IMR-90 (cell line): ENCODE measurements at regions not wholly inside any gene's neighbourhood (a gene's known extent, or its start where the extent isn't known, plus 50 kb on each side); places are given as distances from the start of the nearest gene placed in this dataset.

Source experiments
- ATAC-seq: fragments of 200-7000 bp; cut with Tn5 transposase; 2 replicates; pipeline ENCODE4 v1.9.1; 2020; ENCODE audit warnings: low read depth, mild to moderate bottlenecking, moderate library complexity
- BruUV-seq: library from RNA; stranded (reverse); fragments of 400-500 nt; replicated peaks from 2 replicates; lab custom pipeline; 2021; lab: Mats Ljungman, UMichigan
- CTCF ChIA-PET: fragments of 300-600 bp; formaldehyde crosslinking; extraction: SDS; loops from one replicate; lab custom pipeline; 2021; ENCODE audit warnings: antibody characterized with exemption; lab: Yijun Ruan, JAX
- POLR2A ChIA-PET: fragments of 300-600 bp; sonication (Branson Sonifier 250); formaldehyde crosslinking; loops from one replicate; lab custom pipeline; 2022; ENCODE audit warnings: antibody characterized with exemption; ENCODE audit not compliant: unreplicated experiment; lab: Charles Lee
- DNase-seq: peaks from one replicate; pipeline ENCODE4 v3.0.0; 2013
- H2AFZ ChIP-seq: replicated peaks from 2 replicates; pipeline ENCODE3; 2013; ENCODE audit warnings: low read length, mild to moderate bottlenecking; ENCODE audit not compliant: poor library complexity
- H2AK5ac ChIP-seq: 2 replicates; pipeline ENCODE4 v1.6.1; 2013; ENCODE audit warnings: low read depth, low read length, inconsistent platforms
- H2AK9ac ChIP-seq: replicated peaks from 2 replicates; pipeline ENCODE3; 2013; ENCODE audit warnings: mild to moderate bottlenecking, low read depth, low read length, moderate library complexity; ENCODE audit not compliant: poor library complexity
- H2BK120ac ChIP-seq: 2 replicates; pipeline ENCODE4 v1.6.1; 2013; ENCODE audit warnings: low read depth, low read length, inconsistent platforms
- H2BK15ac ChIP-seq: 3 replicates; pipeline ENCODE4 v1.6.1; 2013; ENCODE audit warnings: low read depth, low read length, inconsistent platforms
- H2BK20ac ChIP-seq: 2 replicates; pipeline ENCODE4 v1.6.1; 2013; ENCODE audit warnings: low read depth, mild to moderate bottlenecking, inconsistent platforms, low read length, moderate library complexity
- H2BK5ac ChIP-seq: 2 replicates; pipeline ENCODE4 v1.6.1; 2013; ENCODE audit warnings: mild to moderate bottlenecking, low read depth, low read length, inconsistent platforms; ENCODE audit not compliant: poor library complexity, severe bottlenecking
- H3K14ac ChIP-seq: replicated peaks from 2 replicates; pipeline ENCODE4 v1.6.1; 2013; ENCODE audit warnings: low read depth, low read length, inconsistent platforms
- H3K18ac ChIP-seq: 2 replicates; pipeline ENCODE4 v1.6.1; 2013; ENCODE audit warnings: low read depth, low read length, control low read depth
- H3K23ac ChIP-seq: 2 replicates; pipeline ENCODE4 v1.6.1; 2013; ENCODE audit warnings: low read depth, low read length, inconsistent platforms
- H3K27ac ChIP-seq: 2 replicates; pipeline ENCODE4 v1.5.1; 2013; ENCODE audit warnings: mild to moderate bottlenecking, control low read depth, low read length; ENCODE audit not compliant: insufficient read depth
- H3K27me3 ChIP-seq: 2 replicates; pipeline ENCODE4 v1.6.1; 2013; ENCODE audit warnings: low read length; ENCODE audit not compliant: control insufficient read depth, insufficient read depth
- H3K36me3 ChIP-seq: 2 replicates; pipeline ENCODE4 v1.6.1; 2013; ENCODE audit warnings: low read length, mixed read lengths; ENCODE audit not compliant: control insufficient read depth, insufficient read depth
- H3K4ac ChIP-seq: 2 replicates; pipeline ENCODE4 v1.6.1; 2013; ENCODE audit warnings: low read depth, low read length, inconsistent platforms
- H3K4me1 ChIP-seq: 2 replicates; pipeline ENCODE4 v1.6.1; 2013; ENCODE audit warnings: low read length, mixed read lengths; ENCODE audit not compliant: control insufficient read depth, insufficient read depth
- H3K4me2 ChIP-seq: 2 replicates; pipeline ENCODE4 v1.6.1; 2013; ENCODE audit warnings: low read depth, mild to moderate bottlenecking, control low read depth, low read length, moderate library complexity
- H3K4me3 ChIP-seq: 2 replicates; pipeline ENCODE4 v1.5.1; 2013; ENCODE audit warnings: low read depth, mild to moderate bottlenecking, control low read depth, low read length, moderate library complexity; ENCODE audit not compliant: insufficient read depth
- H3K56ac ChIP-seq: 2 replicates; pipeline ENCODE4 v1.6.1; 2013; ENCODE audit warnings: low read length, inconsistent platforms; ENCODE audit not compliant: insufficient read depth; ENCODE audit errors: extremely low read depth
- H3K79me1 ChIP-seq, 2 experiments: 2 replicates each; pipeline ENCODE4 v1.6.1; 2013; ENCODE audit warnings: low read length in 2 of 2, inconsistent platforms in 1 of 2, low read depth in 1 of 2
- H3K9ac ChIP-seq: 2 replicates; pipeline ENCODE4 v1.6.1; 2013; ENCODE audit warnings: low read depth, low read length, control low read depth
- H3K9me1 ChIP-seq: 2 replicates; pipeline ENCODE4 v1.6.1; 2013; ENCODE audit warnings: low read length, inconsistent platforms; ENCODE audit not compliant: insufficient read depth
- H3K9me3 ChIP-seq: 2 replicates; pipeline ENCODE4 v1.6.1; 2013; ENCODE audit warnings: low read length; ENCODE audit not compliant: control insufficient read depth, insufficient read depth
- H4K20me1 ChIP-seq: 2 replicates; pipeline ENCODE4 v1.6.1; 2013; ENCODE audit warnings: low read length, inconsistent platforms; ENCODE audit not compliant: insufficient read depth
- H4K5ac ChIP-seq: 2 replicates; pipeline ENCODE4 v1.6.1; 2013; ENCODE audit warnings: mild to moderate bottlenecking, low read depth, low read length, control low read depth
- H4K8ac ChIP-seq, 2 experiments: 2 replicates each; pipeline ENCODE4 v1.6.1; 2013; ENCODE audit warnings: low read depth in 2 of 2, low read length in 2 of 2, control low read depth in 1 of 2, inconsistent platforms in 1 of 2
- H4K91ac ChIP-seq: 2 replicates; pipeline ENCODE4 v1.6.1; 2013; ENCODE audit warnings: low read depth, low read length, inconsistent platforms; ENCODE audit not compliant: insufficient read depth
- BHLHE40 ChIP-seq: fragments of 150-350 bp; IDR thresholded peaks from 2 replicates; pipeline ENCODE4 v1.6.1; 2016; ENCODE audit warnings: mild to moderate bottlenecking, low read depth, low read length
- CEBPB ChIP-seq: IDR thresholded peaks from 2 replicates; pipeline ENCODE4 v1.6.1; 2012; ENCODE audit warnings: low read depth, low read length, improper control_type of control experiment
- CHD1 ChIP-seq: IDR thresholded peaks from 2 replicates; pipeline ENCODE4 v1.6.1; 2012; ENCODE audit warnings: low read depth, low read length, improper control_type of control experiment
- CTCF ChIP-seq: conservative IDR thresholded peaks from 2 replicates; pipeline ENCODE4 v1.5.1; 2012; ENCODE audit warnings: mild to moderate bottlenecking, low read depth, low read length, improper control_type of control experiment
- ELK1 ChIP-seq: fragments of 150-350 bp; IDR thresholded peaks from 2 replicates; pipeline ENCODE4 v1.6.1; 2016; ENCODE audit warnings: low read depth, mild to moderate bottlenecking, low read length, moderate library complexity, borderline replicate concordance
- FOS ChIP-seq: fragments of 150-350 bp; IDR thresholded peaks from 2 replicates; pipeline ENCODE4 v1.6.1; 2016; ENCODE audit warnings: low read depth, low read length
- MAFK ChIP-seq: IDR thresholded peaks from 2 replicates; pipeline ENCODE4 v1.6.1; 2012; ENCODE audit warnings: low read depth, low read length, improper control_type of control experiment
- MAZ ChIP-seq: IDR thresholded peaks from 2 replicates; pipeline ENCODE4 v1.6.1; 2012; ENCODE audit warnings: low read depth, mild to moderate bottlenecking, low read length, improper control_type of control experiment, moderate library complexity, borderline replicate concordance
- MXI1 ChIP-seq: IDR thresholded peaks from 2 replicates; pipeline ENCODE4 v1.6.1; 2012; ENCODE audit warnings: low read depth, mild to moderate bottlenecking, low read length, moderate library complexity, borderline replicate concordance
- NFE2L2 ChIP-seq: fragments of 150-350 bp; IDR thresholded peaks from 2 replicates; pipeline ENCODE4 v1.6.1; 2016; ENCODE audit warnings: low read depth, mild to moderate bottlenecking, low read length
- POLR2A ChIP-seq: IDR thresholded peaks from 2 replicates; pipeline ENCODE4 v1.6.1; 2012; ENCODE audit warnings: mild to moderate bottlenecking, low read depth, low read length
- RAD21 ChIP-seq: IDR thresholded peaks from 2 replicates; pipeline ENCODE4 v1.6.1; 2012; ENCODE audit warnings: low read length, improper control_type of control experiment
- RCOR1 ChIP-seq: IDR thresholded peaks from 2 replicates; pipeline ENCODE4 v1.6.1; 2012; ENCODE audit warnings: mild to moderate bottlenecking, low read length, improper control_type of control experiment; ENCODE audit not compliant: insufficient replicate concordance
- RFX5 ChIP-seq: IDR thresholded peaks from 2 replicates; pipeline ENCODE4 v1.8.0; 2012; ENCODE audit warnings: low read depth, mild to moderate bottlenecking, low read length, moderate library complexity
- SMC3 ChIP-seq: fragments of 150-350 bp; IDR thresholded peaks from 2 replicates; pipeline ENCODE4 v1.6.1; 2016; ENCODE audit warnings: low read depth, mild to moderate bottlenecking, antibody characterized with exemption, low read length, moderate library complexity
- USF2 ChIP-seq: fragments of 150-350 bp; IDR thresholded peaks from 2 replicates; pipeline ENCODE4 v1.6.1; 2017; ENCODE audit warnings: mild to moderate bottlenecking, antibody characterized with exemption, low read length, low read depth
- whole genome bisulfite sequencing, 2 experiments: methylation state at CpG; one replicate each; pipeline versions ENCODE4 v1.1.5 to v1.1.7; 2013; ENCODE audit warnings: missing lambda C conversion rate in 2 of 2; ENCODE audit not compliant: insufficient read length in 1 of 2; ENCODE audit errors: extremely low coverage in 2 of 2; 5-methylcytosine and 5-hydroxymethylcytosine counted together
- dilution Hi-C: fragments of 300-500 bp; cut with HindIII; formaldehyde crosslinking; loops from one replicate; pipeline ENCODE4 v1.14.3; 2018; ENCODE audit warnings: low sequenced_read_pairs; ENCODE audit not compliant: unreplicated experiment
- in situ Hi-C: fragments of 300-500 bp; cut with MboI; formaldehyde crosslinking; loops from 3 replicates; pipeline ENCODE4 v1.14.3; 2019; ENCODE audit warnings: low sequenced_read_pairs, inconsistent platforms, mixed read lengths
- intact Hi-C: fragments of 100-400 bp; cut with micrococcal nuclease; formaldehyde crosslinking; loops from 2 replicates; pipeline ENCODE4 v1.10.0; 2022

- Histone ChIP-seq H3K79me1 (no peaks in the 10 kb centered on the region), H2BK15ac (no peak overlapping the region), H2AFZ (no peak overlapping the region), H2AK9ac (no peak overlapping the region), H3K4ac (no peak overlapping the region), H3K9ac (no peak overlapping the region), H4K8ac (no peak overlapping the region), H4K5ac (no peak overlapping the region), H3K23ac (no peak overlapping the region), H3K4me1 (no peaks in the 10 kb centered on the region), H2BK20ac (no peak overlapping the region), H2BK5ac (no peak overlapping the region), H3K9me1 (no peaks in the 10 kb centered on the region), H3K14ac (no peak overlapping the region), H4K20me1 (no peaks in the 10 kb centered on the region), H3K27ac (no peak overlapping the region), H2AK5ac (no peak overlapping the region), H4K91ac (no peak overlapping the region), H2BK120ac (no peak overlapping the region), H3K18ac (no peak overlapping the region), H3K9me3 (peaks cover 5% of the 10 kb centered on the region), H3K4me2 (no peak overlapping the region), H3K27me3 (no peaks in the 10 kb centered on the region), H3K56ac (no peak overlapping the region), H3K36me3 (no peaks in the 10 kb centered on the region), H3K4me3 (no peak overlapping the region)
- no peak for DNase-seq
- in situ Hi-C loops (no loop called here), dilution Hi-C loops (no loop called here), intact Hi-C loops (no loop called here)
- TF ChIP-seq ELK1 (no peak), SMC3 (no peak), FOS (no peak), CHD1 (no peak), NFE2L2 (no peak), RAD21 (no peak), MXI1 (no peak), BHLHE40 (no peak), POLR2A (no peak), RFX5 (no peak), MAZ (no peak), CEBPB (no peak), USF2 (no peak), RCOR1 (no peak), CTCF (no peak), MAFK (no peak)
- no TSS peak for BruUV-seq
- ATAC-seq: no peak
- ChIA-PET CTCF (no interaction called here), POLR2A (no interaction called here)
- no CpG with 5 or more reads among the region's 6 CpGs for WGBS, 2 experiments
Observed at GRCh38 chr21:20728691-20729090, 269.5 kb upstream of the NCAM2 start.
